ENCODE measurements at regions not wholly inside any gene's neighbourhood (a gene's known extent, or its start where the extent isn't known, plus 50 kb on each side); places are given as distances from the start of the nearest gene placed in this dataset.

DNA sequence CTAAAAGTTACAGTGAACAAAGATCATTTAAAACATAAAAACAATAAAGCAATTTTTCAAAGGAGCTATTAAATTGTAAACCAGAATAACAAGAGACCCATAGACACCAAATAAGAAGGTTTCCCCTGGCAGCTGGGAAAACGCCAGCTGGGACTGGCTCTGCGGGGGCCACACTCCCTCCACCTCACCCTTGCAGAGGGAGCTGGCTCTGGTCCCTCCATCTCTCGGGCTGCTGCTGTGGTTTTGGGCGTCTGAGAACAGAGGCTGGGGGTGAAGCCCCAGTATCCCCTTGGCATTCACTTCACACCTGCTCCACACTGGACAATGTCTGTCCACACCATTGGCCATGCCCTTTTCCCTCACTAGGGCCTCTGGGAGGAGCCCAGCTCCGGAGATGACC, 62.1 kb upstream of the OTOS start:
- Histone ChIP-seq H3K27ac (ENCODE audit: low read depth, low read length, severe bottlenecking) (no peak overlapping the region), H3K9me3 (ENCODE audit: control insufficient read depth, low read length) (no peaks in the 10 kb centered on the region), H3K4me1 (ENCODE audit: control insufficient read depth, insufficient read depth, low read length, poor library complexity, severe bottlenecking) (no peaks in the 10 kb centered on the region), H3K4me3 (ENCODE audit: extremely low read depth, insufficient read depth, low read length, poor library complexity, severe bottlenecking) (no peak overlapping the region), H3K36me3 (ENCODE audit: control insufficient read depth, insufficient read depth, low read length) (no peaks in the 10 kb centered on the region)
- 78 to 100% methylated on average over 1 to 4 of the region's 5 CpGs for WGBS, 2 experiments (ENCODE audit: insufficient coverage in 2 of 2)

DNA sequence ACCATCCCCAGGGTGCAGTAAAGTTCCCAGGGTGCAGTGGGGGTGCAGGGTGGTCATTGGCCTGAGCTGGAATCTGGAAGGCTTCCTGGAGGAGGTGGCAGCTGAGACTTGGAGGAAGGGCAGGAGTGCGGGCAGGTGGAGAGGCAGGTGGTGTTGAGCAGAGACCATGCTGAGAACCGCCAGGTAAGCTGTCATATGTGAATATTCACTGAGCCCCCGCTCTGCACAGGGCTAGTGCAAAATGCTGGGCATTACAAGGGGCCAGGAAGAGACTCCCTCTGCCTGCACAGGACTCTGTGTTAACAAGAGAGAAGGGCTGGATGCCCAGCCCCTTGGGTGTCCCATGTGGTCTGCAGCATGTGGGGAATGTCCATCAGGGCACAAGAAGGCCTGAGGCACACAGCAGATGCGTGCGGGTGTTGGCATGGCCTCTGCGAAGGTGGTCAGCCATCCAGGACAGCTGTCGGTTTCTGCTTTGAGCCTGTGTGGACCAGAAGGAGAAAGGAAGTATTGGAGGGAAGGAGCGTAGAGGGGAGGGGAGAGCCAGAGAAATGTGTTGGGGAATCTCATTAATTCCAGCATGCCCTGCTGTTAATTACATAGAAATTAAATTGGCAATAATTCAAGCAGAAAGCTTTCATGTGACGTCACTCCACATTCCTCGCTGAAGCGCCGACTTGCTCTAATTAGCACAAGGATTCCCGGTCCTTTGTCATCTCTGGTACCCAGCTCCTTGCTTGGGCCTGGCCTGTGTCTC, 62.8 kb upstream of the OTOS start:
- no peaks in the 10 kb centered on the region for H3K36me3 ChIP-seq (ENCODE audit: control insufficient read depth, insufficient read depth, low read length)
- no peak overlapping the region for H3K4me3 ChIP-seq (ENCODE audit: extremely low read depth, insufficient read depth, low read length, poor library complexity, severe bottlenecking)
- H3K4me1 ChIP-seq (ENCODE audit: control insufficient read depth, insufficient read depth, low read length, poor library complexity, severe bottlenecking): no peaks in the 10 kb centered on the region
- WGBS, 2 experiments (ENCODE audit: insufficient coverage in 2 of 2): 77 to 81% methylated on average over 11 to 12 of the region's 13 CpGs
- H3K27ac ChIP-seq (ENCODE audit: low read depth, low read length, severe bottlenecking): no peak overlapping the region
- no peaks in the 10 kb centered on the region for H3K9me3 ChIP-seq (ENCODE audit: control insufficient read depth, low read length)

DNA sequence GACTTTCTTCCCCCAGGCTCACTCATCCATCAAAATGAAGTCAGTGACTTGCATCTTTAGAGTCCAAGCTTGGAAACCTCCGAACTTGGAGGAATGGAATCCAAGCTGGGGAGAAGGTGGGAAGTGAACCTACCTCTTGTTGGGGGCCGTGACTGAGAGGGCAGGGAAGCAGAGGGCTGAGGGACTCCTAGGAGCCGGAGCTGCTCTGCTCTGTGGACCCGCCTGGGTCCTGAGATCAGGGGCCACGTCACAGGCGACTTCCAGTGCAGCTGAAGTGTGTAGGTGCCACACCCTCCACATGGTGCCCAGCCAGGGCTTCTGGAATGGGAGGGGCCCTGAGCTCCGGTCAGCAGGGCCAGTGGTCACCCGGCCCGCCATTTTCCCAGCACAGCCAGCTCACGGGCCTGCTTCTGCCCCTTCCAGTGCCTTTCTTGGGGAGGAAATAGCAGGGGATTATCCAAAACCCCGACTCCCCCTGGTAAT, 63.4 kb upstream of the OTOS start:
- Histone ChIP-seq H3K36me3 (ENCODE audit: control insufficient read depth, insufficient read depth, low read length) (no peaks in the 10 kb centered on the region), H3K4me1 (ENCODE audit: control insufficient read depth, insufficient read depth, low read length, poor library complexity, severe bottlenecking) (no peaks in the 10 kb centered on the region), H3K9me3 (ENCODE audit: control insufficient read depth, low read length) (no peaks in the 10 kb centered on the region), H3K27ac (ENCODE audit: low read depth, low read length, severe bottlenecking) (no peak overlapping the region), H3K4me3 (ENCODE audit: extremely low read depth, insufficient read depth, low read length, poor library complexity, severe bottlenecking) (no peak overlapping the region)
- 80 to 86% methylated on average over 9 to 11 of the region's 11 CpGs for WGBS, 2 experiments (ENCODE audit: insufficient coverage in 2 of 2)

DNA sequence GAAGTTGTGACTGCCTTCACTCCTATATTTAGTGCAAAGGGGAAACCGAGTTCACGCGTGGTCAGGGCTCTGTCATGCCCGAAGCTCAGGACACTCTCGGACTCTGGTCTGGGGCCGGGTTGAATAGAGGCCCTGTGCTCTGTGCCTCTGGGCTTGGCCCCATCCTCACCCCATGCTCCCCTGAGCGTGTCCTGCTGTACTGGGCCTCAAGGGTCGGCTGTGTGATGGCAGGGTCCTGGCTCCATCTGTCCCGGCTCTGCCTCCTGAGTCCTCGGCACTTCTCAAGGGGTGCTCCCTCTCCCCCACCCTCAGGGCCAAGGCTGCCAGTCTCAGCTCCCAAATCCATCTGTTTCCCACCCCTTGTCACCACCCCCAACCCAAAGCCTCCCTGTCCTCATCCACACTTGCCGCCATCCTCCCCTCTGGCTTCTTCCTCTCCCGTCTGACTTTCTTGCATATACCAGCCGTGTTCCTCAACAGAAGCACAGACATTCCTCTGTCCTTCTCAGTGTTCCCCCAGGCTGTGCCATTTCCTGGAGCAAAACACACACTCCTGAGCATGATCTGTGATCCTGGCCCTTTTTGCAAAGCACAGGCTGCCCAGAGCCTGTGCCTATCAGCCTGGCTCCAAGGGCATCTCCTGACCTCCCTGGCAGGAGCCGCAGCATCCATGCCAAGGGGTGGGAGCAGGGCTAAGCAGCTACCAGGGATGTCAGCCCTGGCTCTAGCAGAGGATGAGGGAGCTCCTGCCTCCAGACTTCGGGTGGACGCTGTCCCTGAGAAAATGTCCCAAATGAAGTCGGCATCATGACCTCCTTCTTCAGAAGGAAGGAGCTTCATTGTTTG, 64.2 kb upstream of the OTOS start:
- Histone ChIP-seq H3K36me3 (ENCODE audit: control insufficient read depth, insufficient read depth, low read length) (no peaks in the 10 kb centered on the region), H3K27ac (ENCODE audit: low read depth, low read length, severe bottlenecking) (no peak overlapping the region), H3K4me3 (ENCODE audit: extremely low read depth, insufficient read depth, low read length, poor library complexity, severe bottlenecking) (no peak overlapping the region), H3K4me1 (ENCODE audit: control insufficient read depth, insufficient read depth, low read length, poor library complexity, severe bottlenecking) (no peaks in the 10 kb centered on the region), H3K9me3 (ENCODE audit: control insufficient read depth, low read length) (no peaks in the 10 kb centered on the region)
- WGBS, 2 experiments (ENCODE audit: insufficient coverage in 2 of 2): 80 to 87% methylated on average over 12 to 15 of the region's 17 CpGs

DNA sequence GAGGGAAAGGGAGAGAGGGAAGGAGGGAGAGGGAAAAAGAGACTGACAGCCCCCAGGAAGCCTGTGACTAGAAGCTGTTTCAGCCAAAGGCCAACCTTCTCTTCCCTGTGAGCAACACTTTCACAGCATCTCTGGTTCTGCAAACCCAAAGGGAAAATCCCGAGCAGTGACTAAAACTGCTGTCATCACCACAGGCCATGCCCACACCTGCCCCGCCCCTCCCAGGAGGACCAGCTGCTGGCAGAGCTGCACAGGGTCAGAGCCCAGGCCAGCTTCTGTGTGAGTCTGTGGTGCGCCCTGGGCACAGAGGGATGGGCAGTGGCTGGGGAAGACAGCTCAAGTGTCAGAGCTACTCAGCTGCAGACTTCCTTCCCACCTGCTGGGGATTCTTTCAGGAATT, 64.9 kb upstream of the OTOS start:
- WGBS, 2 experiments (ENCODE audit: insufficient coverage in 2 of 2): 20 to 31% methylated on average over 1 to 2 of the region's 3 CpGs
- H3K4me1 ChIP-seq (ENCODE audit: control insufficient read depth, insufficient read depth, low read length, poor library complexity, severe bottlenecking): no peaks in the 10 kb centered on the region

DNA sequence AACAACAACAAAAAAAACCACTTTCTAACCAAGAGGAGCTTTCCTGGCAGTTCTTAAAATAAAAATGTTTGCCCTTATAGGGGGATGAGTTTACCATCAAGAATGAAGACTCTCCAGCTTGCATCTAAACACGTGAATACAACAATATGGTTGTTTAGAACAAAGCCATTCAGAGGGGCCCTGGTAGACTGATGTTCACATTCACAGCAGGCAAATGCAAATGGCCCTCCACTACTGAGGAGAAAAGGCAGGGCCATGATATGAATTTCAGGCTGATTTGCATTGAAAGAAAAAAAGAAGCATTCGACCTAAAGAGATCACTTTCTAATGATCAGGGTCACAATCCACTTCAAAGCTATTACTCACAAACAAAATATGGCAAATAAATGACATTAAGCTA, 65.3 kb upstream of the OTOS start:
- H3K4me3 ChIP-seq (ENCODE audit: extremely low read depth, insufficient read depth, low read length, poor library complexity, severe bottlenecking): no peak overlapping the region
- WGBS, 2 experiments (ENCODE audit: insufficient coverage in 2 of 2): 0% methylated on average over 1 of the region's 2 CpGs; no CpG with 5 or more reads in 1 of the 2 experiments
- H3K9me3 ChIP-seq (ENCODE audit: control insufficient read depth, low read length): no peaks in the 10 kb centered on the region
- no peaks in the 10 kb centered on the region for H3K4me1 ChIP-seq (ENCODE audit: control insufficient read depth, insufficient read depth, low read length, poor library complexity, severe bottlenecking)
- no peak overlapping the region for H3K27ac ChIP-seq (ENCODE audit: low read depth, low read length, severe bottlenecking)
- H3K36me3 ChIP-seq (ENCODE audit: control insufficient read depth, insufficient read depth, low read length): no peaks in the 10 kb centered on the region

More for the DNA sequence above, 64.9 kb upstream of the OTOS start:
- Histone ChIP-seq H3K4me3 (ENCODE audit: extremely low read depth, insufficient read depth, low read length, poor library complexity, severe bottlenecking) (no peak overlapping the region), H3K9me3 (ENCODE audit: control insufficient read depth, low read length) (no peaks in the 10 kb centered on the region), H3K27ac (ENCODE audit: low read depth, low read length, severe bottlenecking) (no peak overlapping the region), H3K36me3 (ENCODE audit: control insufficient read depth, insufficient read depth, low read length) (no peaks in the 10 kb centered on the region)

DNA sequence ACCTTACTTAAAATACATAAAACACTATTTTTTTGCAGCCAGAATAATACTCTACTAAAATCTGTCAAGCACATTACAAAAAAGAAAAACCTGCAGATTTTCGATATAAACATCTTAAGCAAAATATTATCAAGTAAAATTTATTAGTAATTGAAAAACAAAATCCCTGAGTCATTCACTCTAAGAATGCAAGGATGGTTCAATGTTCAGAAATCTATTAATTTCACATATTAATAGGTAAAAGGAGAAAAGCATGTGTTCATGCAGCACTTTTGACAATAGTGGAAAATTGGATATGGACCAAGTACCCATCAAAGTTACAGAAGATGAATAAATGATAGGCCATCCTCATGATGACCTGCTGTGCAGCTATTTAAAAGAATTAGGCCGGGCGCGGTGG, 66.2 kb upstream of the OTOS start:
- WGBS, 2 experiments (ENCODE audit: insufficient coverage in 2 of 2): no CpG with 5 or more reads among the region's 4 CpGs
- H3K36me3 ChIP-seq (ENCODE audit: control insufficient read depth, insufficient read depth, low read length): no peaks in the 10 kb centered on the region
- no peak overlapping the region for H3K4me3 ChIP-seq (ENCODE audit: extremely low read depth, insufficient read depth, low read length, poor library complexity, severe bottlenecking)
- H3K9me3 ChIP-seq (ENCODE audit: control insufficient read depth, low read length): no peaks in the 10 kb centered on the region
- H3K4me1 ChIP-seq (ENCODE audit: control insufficient read depth, insufficient read depth, low read length, poor library complexity, severe bottlenecking): no peaks in the 10 kb centered on the region
- H3K27ac ChIP-seq (ENCODE audit: low read depth, low read length, severe bottlenecking): no peak overlapping the region

DNA sequence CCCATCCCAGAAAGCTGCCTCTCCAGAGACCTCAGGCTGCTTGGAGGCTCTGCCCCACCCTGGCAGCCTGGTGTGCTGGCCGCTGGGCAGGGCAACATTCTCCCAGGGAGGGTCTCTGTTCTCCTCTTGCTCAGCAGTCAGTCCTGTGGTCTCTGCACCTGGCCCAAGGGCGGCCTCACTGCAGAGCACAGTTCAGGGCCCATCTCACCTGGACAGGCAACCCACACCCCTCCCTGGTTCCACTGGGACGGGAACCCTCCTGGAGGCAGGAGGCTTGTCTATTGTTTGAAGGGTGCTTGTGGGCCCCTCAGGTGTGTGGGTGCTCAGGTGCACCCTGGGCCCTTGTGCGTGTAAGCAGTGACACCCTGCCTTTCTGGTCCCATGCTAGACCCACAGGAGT, 67.2 kb upstream of the OTOS start:
- no peak overlapping the region for H3K4me3 ChIP-seq (ENCODE audit: extremely low read depth, insufficient read depth, low read length, poor library complexity, severe bottlenecking)
- H3K9me3 ChIP-seq (ENCODE audit: control insufficient read depth, low read length): no peaks in the 10 kb centered on the region
- no peaks in the 10 kb centered on the region for H3K4me1 ChIP-seq (ENCODE audit: control insufficient read depth, insufficient read depth, low read length, poor library complexity, severe bottlenecking)
- WGBS, 2 experiments (ENCODE audit: insufficient coverage in 2 of 2): 56 to 79% methylated on average over 1 to 2 of the region's 4 CpGs
- H3K27ac ChIP-seq (ENCODE audit: low read depth, low read length, severe bottlenecking): no peak overlapping the region
- H3K36me3 ChIP-seq (ENCODE audit: control insufficient read depth, insufficient read depth, low read length): no peaks in the 10 kb centered on the region

DNA sequence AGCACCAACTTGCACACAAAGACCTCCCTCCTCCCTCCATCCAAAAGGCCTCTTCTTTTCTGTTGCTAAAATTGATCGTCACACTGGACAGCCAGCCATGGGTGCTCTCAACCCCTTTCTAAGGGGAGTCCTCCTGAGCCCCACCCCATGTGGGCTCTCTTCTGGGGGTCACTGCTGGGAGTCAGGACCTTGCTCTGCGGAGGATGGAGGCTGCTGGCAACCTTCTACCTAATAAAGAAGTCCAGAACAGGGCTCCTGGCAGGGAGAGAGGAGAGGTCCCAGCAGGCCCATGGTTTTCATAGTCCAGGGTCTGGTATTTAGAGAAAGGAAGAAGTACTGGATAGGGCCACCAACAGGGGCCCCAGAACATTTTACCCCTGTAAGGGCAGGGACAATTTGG, 67.6 kb upstream of the OTOS start:
- Histone ChIP-seq H3K9me3 (ENCODE audit: control insufficient read depth, low read length) (no peaks in the 10 kb centered on the region), H3K36me3 (ENCODE audit: control insufficient read depth, insufficient read depth, low read length) (no peaks in the 10 kb centered on the region)
- WGBS, 2 experiments (ENCODE audit: insufficient coverage in 2 of 2): 100% methylated on average over 1 to 2 of the region's 2 CpGs

DNA sequence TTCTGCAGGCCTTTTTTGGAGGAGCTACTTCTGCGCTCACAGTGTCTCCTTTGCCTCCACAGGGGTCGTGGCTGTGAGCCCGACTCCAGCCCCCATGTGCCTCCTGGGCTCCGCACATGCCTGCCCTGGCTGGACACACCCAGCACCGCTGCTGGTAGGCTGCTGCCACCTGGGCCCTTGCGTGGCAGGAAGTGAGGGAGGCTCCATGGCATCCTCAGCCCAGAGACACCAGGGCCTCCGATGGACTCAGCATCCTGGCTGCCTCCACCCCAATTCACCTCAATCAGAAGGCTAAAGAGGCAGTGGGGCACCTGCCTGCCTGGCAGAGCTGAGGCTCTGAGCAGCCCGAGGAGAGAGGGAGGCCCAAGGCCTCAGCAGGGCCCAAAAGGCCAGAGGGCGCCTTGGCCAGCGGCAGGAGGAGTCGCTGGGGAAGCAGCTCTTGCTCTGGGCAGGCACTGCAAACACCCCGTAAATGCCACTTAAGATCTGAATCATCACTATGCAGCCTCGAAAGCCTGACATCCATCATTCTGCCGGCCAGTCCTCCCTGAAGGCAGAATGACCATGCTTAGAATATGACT, 68.3 kb upstream of the OTOS start:
- H3K4me3 ChIP-seq (ENCODE audit: extremely low read depth, insufficient read depth, low read length, poor library complexity, severe bottlenecking): no peak overlapping the region
- H3K4me1 ChIP-seq (ENCODE audit: control insufficient read depth, insufficient read depth, low read length, poor library complexity, severe bottlenecking): no peaks in the 10 kb centered on the region
- no peak overlapping the region for H3K27ac ChIP-seq (ENCODE audit: low read depth, low read length, severe bottlenecking)
- H3K36me3 ChIP-seq (ENCODE audit: control insufficient read depth, insufficient read depth, low read length): no peaks in the 10 kb centered on the region
- no peaks in the 10 kb centered on the region for H3K9me3 ChIP-seq (ENCODE audit: control insufficient read depth, low read length)
- WGBS, 2 experiments (ENCODE audit: insufficient coverage in 2 of 2): 89 to 90% methylated on average over 13 to 14 of the region's 14 CpGs

More for the DNA sequence above, 67.6 kb upstream of the OTOS start:
- Histone ChIP-seq H3K27ac (ENCODE audit: low read depth, low read length, severe bottlenecking) (no peak overlapping the region), H3K4me3 (ENCODE audit: extremely low read depth, insufficient read depth, low read length, poor library complexity, severe bottlenecking) (no peak overlapping the region), H3K4me1 (ENCODE audit: control insufficient read depth, insufficient read depth, low read length, poor library complexity, severe bottlenecking) (no peaks in the 10 kb centered on the region)
